ENCODE measurements at regions not wholly inside any gene's neighbourhood (a gene's known extent, or its start where the extent isn't known, plus 50 kb on each side); places are given as distances from the start of the nearest gene placed in this dataset.

GRCh38 chr9:23941051-23941450, 115.0 kb upstream of the ELAVL2 start:
- WGBS = 85% methylated on average over 3 of the region's 3 CpGs
- DNase-seq (ENCODE audit: low read depth in 6 of 9, low spot score in 9 of 9) = no peak

GRCh38 chr9:23938908-23939307, 112.9 kb upstream of the ELAVL2 start:
- no peak overlapping the region for H3K27ac ChIP-seq (ENCODE audit: low read depth in 1 of 2, low read length in 1 of 2)
- no peaks in the 10 kb centered on the region for H3K36me3 ChIP-seq (ENCODE audit: control insufficient read depth in 2 of 2, insufficient read depth in 2 of 2, low read length in 1 of 2)
- 94% methylated on average over 1 of the region's 1 CpG for WGBS
- peaks cover 1 to 5% of the 10 kb centered on the region in 2 donors for H3K9me3 ChIP-seq (ENCODE audit: control insufficient read depth in 2 of 2, insufficient read depth in 1 of 2, low read length in 1 of 2)
- no peak for DNase-seq (ENCODE audit: low read depth in 6 of 9, low spot score in 9 of 9)
- no peaks in the 10 kb centered on the region for H3K4me1 ChIP-seq (ENCODE audit: control insufficient read depth in 2 of 2, insufficient read depth in 2 of 2, low read length in 2 of 2)
- no peak overlapping the region for H3K4me3 ChIP-seq (ENCODE audit: low read length in 2 of 2)
- H3K27me3 ChIP-seq (ENCODE audit: control insufficient read depth in 2 of 2, insufficient read depth in 1 of 2, low read length in 1 of 2) = no peaks in the 10 kb centered on the region

More at GRCh38 chr9:23941051-23941450, 115.0 kb upstream of the ELAVL2 start:
- Histone ChIP-seq H3K27ac (ENCODE audit: low read depth in 1 of 2, low read length in 1 of 2) (no peak overlapping the region), H3K9me3 (ENCODE audit: control insufficient read depth in 2 of 2, insufficient read depth in 1 of 2, low read length in 1 of 2) (peaks cover 1 to 9% of the 10 kb centered on the region in 2 donors), H3K36me3 (ENCODE audit: control insufficient read depth in 2 of 2, insufficient read depth in 2 of 2, low read length in 1 of 2) (no peaks in the 10 kb centered on the region), H3K27me3 (ENCODE audit: control insufficient read depth in 2 of 2, insufficient read depth in 1 of 2, low read length in 1 of 2) (no peaks in the 10 kb centered on the region), H3K4me1 (ENCODE audit: control insufficient read depth in 2 of 2, insufficient read depth in 2 of 2, low read length in 2 of 2) (no peaks in the 10 kb centered on the region), H3K4me3 (ENCODE audit: low read length in 2 of 2) (no peak overlapping the region)

- no peaks in the 10 kb centered on the region for H3K27me3 ChIP-seq (ENCODE audit: control insufficient read depth in 2 of 2, insufficient read depth in 1 of 2, low read length in 1 of 2)
- DNase-seq (ENCODE audit: low read depth in 6 of 9, low spot score in 9 of 9) = no peak
- no peak overlapping the region for H3K4me3 ChIP-seq (ENCODE audit: low read length in 2 of 2)
- no peaks in the 10 kb centered on the region for H3K36me3 ChIP-seq (ENCODE audit: control insufficient read depth in 2 of 2, insufficient read depth in 2 of 2, low read length in 1 of 2)
- no peaks in the 10 kb centered on the region for H3K9me3 ChIP-seq (ENCODE audit: control insufficient read depth in 2 of 2, insufficient read depth in 1 of 2, low read length in 1 of 2)
- no peak overlapping the region for H3K27ac ChIP-seq (ENCODE audit: low read depth in 1 of 2, low read length in 1 of 2)
- 83% methylated on average over 1 of the region's 1 CpG for WGBS
- H3K4me1 ChIP-seq (ENCODE audit: control insufficient read depth in 2 of 2, insufficient read depth in 2 of 2, low read length in 2 of 2) = no peaks in the 10 kb centered on the region
Measured at GRCh38 chr9:23934291-23934906, 108.4 kb upstream of the ELAVL2 start.

- WGBS = 96% methylated on average over 2 of the region's 2 CpGs
Measured at GRCh38 chr9:23933348-23933747, 107.3 kb upstream of the ELAVL2 start.

GRCh38 chr9:23926368-23926767, 100.3 kb upstream of the ELAVL2 start:
- Histone ChIP-seq H3K4me3 (ENCODE audit: low read length in 2 of 2) (no peak overlapping the region), H3K27ac (ENCODE audit: low read depth in 1 of 2, low read length in 1 of 2) (no peak overlapping the region), H3K27me3 (ENCODE audit: control insufficient read depth in 2 of 2, insufficient read depth in 1 of 2, low read length in 1 of 2) (no peaks in the 10 kb centered on the region), H3K36me3 (ENCODE audit: control insufficient read depth in 2 of 2, insufficient read depth in 2 of 2, low read length in 1 of 2) (no peaks in the 10 kb centered on the region), H3K9me3 (ENCODE audit: control insufficient read depth in 2 of 2, insufficient read depth in 1 of 2, low read length in 1 of 2) (no peaks in the 10 kb centered on the region), H3K4me1 (ENCODE audit: control insufficient read depth in 2 of 2, insufficient read depth in 2 of 2, low read length in 2 of 2) (no peaks in the 10 kb centered on the region)
- no peak for DNase-seq (ENCODE audit: low read depth in 6 of 9, low spot score in 9 of 9)

More at GRCh38 chr9:23933348-23933747, 107.3 kb upstream of the ELAVL2 start:
- Histone ChIP-seq H3K36me3 (ENCODE audit: control insufficient read depth in 2 of 2, insufficient read depth in 2 of 2, low read length in 1 of 2) (no peaks in the 10 kb centered on the region), H3K9me3 (ENCODE audit: control insufficient read depth in 2 of 2, insufficient read depth in 1 of 2, low read length in 1 of 2) (no peaks in the 10 kb centered on the region), H3K4me1 (ENCODE audit: control insufficient read depth in 2 of 2, insufficient read depth in 2 of 2, low read length in 2 of 2) (no peaks in the 10 kb centered on the region), H3K27ac (ENCODE audit: low read depth in 1 of 2, low read length in 1 of 2) (no peak overlapping the region), H3K27me3 (ENCODE audit: control insufficient read depth in 2 of 2, insufficient read depth in 1 of 2, low read length in 1 of 2) (no peaks in the 10 kb centered on the region), H3K4me3 (ENCODE audit: low read length in 2 of 2) (no peak overlapping the region)
- no peak for DNase-seq (ENCODE audit: low read depth in 6 of 9, low spot score in 9 of 9)

- Histone ChIP-seq H3K27ac (ENCODE audit: low read depth in 1 of 2, low read length in 1 of 2) (no peak overlapping the region), H3K4me1 (ENCODE audit: control insufficient read depth in 2 of 2, insufficient read depth in 2 of 2, low read length in 2 of 2) (no peaks in the 10 kb centered on the region), H3K4me3 (ENCODE audit: low read length in 2 of 2) (no peak overlapping the region), H3K27me3 (ENCODE audit: control insufficient read depth in 2 of 2, insufficient read depth in 1 of 2, low read length in 1 of 2) (no peaks in the 10 kb centered on the region), H3K36me3 (ENCODE audit: control insufficient read depth in 2 of 2, insufficient read depth in 2 of 2, low read length in 1 of 2) (no peaks in the 10 kb centered on the region), H3K9me3 (ENCODE audit: control insufficient read depth in 2 of 2, insufficient read depth in 1 of 2, low read length in 1 of 2) (peaks cover 2 to 13% of the 10 kb centered on the region in 2 donors)
- WGBS = 93% methylated on average over 17 of the region's 17 CpGs
- DNase-seq (ENCODE audit: low read depth in 6 of 9, low spot score in 9 of 9) = no peak
Measured at GRCh38 chr9:23914431-23915003, 88.5 kb upstream of the ELAVL2 start.

- Histone ChIP-seq H3K36me3 (ENCODE audit: control insufficient read depth in 2 of 2, insufficient read depth in 2 of 2, low read length in 1 of 2) (no peaks in the 10 kb centered on the region), H3K9me3 (ENCODE audit: control insufficient read depth in 2 of 2, insufficient read depth in 1 of 2, low read length in 1 of 2) (peaks cover 0 to 2% of the 10 kb centered on the region in 2 donors), H3K4me3 (ENCODE audit: low read length in 2 of 2) (no peak overlapping the region), H3K27me3 (ENCODE audit: control insufficient read depth in 2 of 2, insufficient read depth in 1 of 2, low read length in 1 of 2) (no peaks in the 10 kb centered on the region), H3K27ac (ENCODE audit: low read depth in 1 of 2, low read length in 1 of 2) (no peak overlapping the region), H3K4me1 (ENCODE audit: control insufficient read depth in 2 of 2, insufficient read depth in 2 of 2, low read length in 2 of 2) (no peaks in the 10 kb centered on the region)
- no peak for DNase-seq (ENCODE audit: low read depth in 6 of 9, low spot score in 9 of 9)
- WGBS = 86% methylated on average over 1 of the region's 1 CpG
Measured at GRCh38 chr9:23907343-23907742, 81.3 kb upstream of the ELAVL2 start.

GRCh38 chr9:23887781-23888180, 61.7 kb upstream of the ELAVL2 start:
- Histone ChIP-seq H3K36me3 (ENCODE audit: control insufficient read depth in 2 of 2, insufficient read depth in 2 of 2, low read length in 1 of 2) (no peaks in the 10 kb centered on the region), H3K9me3 (ENCODE audit: control insufficient read depth in 2 of 2, insufficient read depth in 1 of 2, low read length in 1 of 2) (no peaks in the 10 kb centered on the region), H3K4me3 (ENCODE audit: low read length in 2 of 2) (no peak overlapping the region), H3K27me3 (ENCODE audit: control insufficient read depth in 2 of 2, insufficient read depth in 1 of 2, low read length in 1 of 2) (no peaks in the 10 kb centered on the region), H3K27ac (ENCODE audit: low read depth in 1 of 2, low read length in 1 of 2) (no peak overlapping the region), H3K4me1 (ENCODE audit: control insufficient read depth in 2 of 2, insufficient read depth in 2 of 2, low read length in 2 of 2) (no peaks in the 10 kb centered on the region)
- 99% methylated on average over 1 of the region's 1 CpG for WGBS
- no peak for DNase-seq (ENCODE audit: low read depth in 6 of 9, low spot score in 9 of 9)

Data from thymus (tissue), 11 donors.